HEK293T (cell line): ENCODE measurements at regions not wholly inside any gene's neighbourhood (a gene's known extent, or its start where the extent isn't known, plus 50 kb on each side); places are given as distances from the start of the nearest gene placed in this dataset.

Source experiments
- ARNT ChIP-seq: fragments of 450-650 bp; IDR thresholded peaks from 2 replicates; pipeline ENCODE4 v1.6.1; 2017; ENCODE audit warnings: mild to moderate bottlenecking
- ELF4 ChIP-seq: fragments of 450-650 bp; IDR thresholded peaks from 2 replicates; pipeline ENCODE4 v1.6.1; 2017; ENCODE audit warnings: antibody characterized with exemption
- FOXK2 ChIP-seq: fragments of 450-650 bp; IDR thresholded peaks from 2 replicates; pipeline ENCODE4 v1.6.1; 2016; ENCODE audit warnings: mild to moderate bottlenecking
- FOXM1 ChIP-seq: fragments of 450-650 bp; IDR thresholded peaks from 2 replicates; pipeline ENCODE4 v1.6.1; 2017; ENCODE audit warnings: mild to moderate bottlenecking, borderline replicate concordance
- L3MBTL2 ChIP-seq: fragments of 450-650 bp; conservative IDR thresholded peaks from 2 replicates; pipeline ENCODE4 v1.6.1; 2016; ENCODE audit warnings: mild to moderate bottlenecking
- LEF1 ChIP-seq: fragments of 450-650 bp; IDR thresholded peaks from 2 replicates; pipeline ENCODE4 v1.6.1; 2017; ENCODE audit warnings: mild to moderate bottlenecking, borderline replicate concordance
- PKNOX1 ChIP-seq: fragments of 450-650 bp; IDR thresholded peaks from 2 replicates; pipeline ENCODE4 v1.6.1; 2016
- SP1 ChIP-seq: fragments of 450-650 bp; IDR thresholded peaks from 2 replicates; pipeline ENCODE4 v1.6.1; 2017
- TARDBP ChIP-seq: fragments of 450-650 bp; IDR thresholded peaks from 2 replicates; pipeline ENCODE4 v1.6.1; 2016
- ZNF384 ChIP-seq: fragments of 450-650 bp; IDR thresholded peaks from 2 replicates; pipeline ENCODE4 v1.6.1; 2016

GRCh38 chr2:129782633-129782990 is 196.9 kb upstream of the RAB6C start:
- TF ChIP-seq FOXK2 (no peak), L3MBTL2 (no peak), PKNOX1 (no peak), FOXM1 (no peak), SP1 (no peak), ARNT (no peak), LEF1 (no peak), ELF4 (no peak), TARDBP (no peak), ZNF384 (no peak)
